HEK293 (cell line): ENCODE measurements at regions not wholly inside any gene's neighbourhood (a gene's known extent, or its start where the extent isn't known, plus 50 kb on each side); places are given as distances from the start of the nearest gene placed in this dataset.
A peak's percentile ranks its signal among the peaks of the same experiment; 100 is the strongest.

ENCODE experiments used
- CTCF ChIA-PET: fragments of 350-600 bp; formaldehyde crosslinking; extraction: SDS; loops from one replicate; lab custom pipeline; 2021; ENCODE audit warnings: antibody characterized with exemption; lab: Yijun Ruan, JAX
- POLR2A ChIA-PET: fragments of 300-600 bp; formaldehyde crosslinking; extraction: SDS; loops from one replicate; lab custom pipeline; 2020; ENCODE audit warnings: antibody characterized with exemption, inconsistent platforms; lab: Yijun Ruan, JAX
- H3K27ac ChIP-seq: fragments of 200-500 bp; sonication (Bioruptor generic); 2 replicates; pipeline ENCODE4 v1.5.1; 2014; ENCODE audit warnings: low read depth, low read length, control low read depth, inconsistent platforms; ENCODE audit errors: extremely low read depth
- H3K36me3 ChIP-seq, 2 experiments: fragments of 200-500 bp in 1 of 2; sonication (Bioruptor generic) in 1 of 2; 1 replicate in 1 of 2; 2 replicates in 1 of 2; pipeline ENCODE4 v1.5.1; 2014 to 2017; ENCODE audit warnings: inconsistent platforms in 2 of 2, low read length in 2 of 2; ENCODE audit not compliant: control insufficient read depth in 2 of 2, insufficient read depth in 1 of 2
- H3K4me1 ChIP-seq: fragments of 200-500 bp; sonication (Bioruptor generic); 2 replicates; pipeline ENCODE4 v1.5.1; 2014; ENCODE audit warnings: mild to moderate bottlenecking, low read length, inconsistent platforms; ENCODE audit not compliant: control insufficient read depth, insufficient read depth
- H3K4me3 ChIP-seq: 2 replicates; pipeline ENCODE4 v1.5.1; 2011; ENCODE audit warnings: low read depth, mild to moderate bottlenecking, control low read depth, low read length, moderate library complexity
- H3K9me3 ChIP-seq: fragments of 200-500 bp; sonication (Bioruptor generic); 2 replicates; pipeline ENCODE4 v1.5.1; 2014; ENCODE audit warnings: low read depth, low read length, inconsistent platforms; ENCODE audit not compliant: control insufficient read depth, insufficient read depth
- GLI2 ChIP-seq: fragments of 450-650 bp; formaldehyde crosslinking; IDR thresholded peaks from 2 replicates; pipeline ENCODE4; 2017; ENCODE audit warnings: missing biosample characterization, missing genetic modification characterization, low read depth, borderline replicate concordance
- ZBTB11 ChIP-seq: fragments of 450-650 bp; formaldehyde crosslinking; conservative IDR thresholded peaks from 2 replicates; pipeline ENCODE4 v1.5.1; 2016; ENCODE audit warnings: low read depth, missing biosample characterization, missing genetic modification characterization
- ZBTB17 ChIP-seq: fragments of 450-650 bp; formaldehyde crosslinking; IDR thresholded peaks from 2 replicates; pipeline ENCODE4 v1.5.1; 2016; ENCODE audit warnings: missing biosample characterization, missing genetic modification characterization
- ZNF10 ChIP-seq: fragments of 450-650 bp; formaldehyde crosslinking; IDR thresholded peaks from 2 replicates; pipeline ENCODE4 v1.5.1; 2017; ENCODE audit warnings: missing biosample characterization, missing genetic modification characterization
- ZNF366 ChIP-seq: fragments of 450-650 bp; formaldehyde crosslinking; conservative IDR thresholded peaks from 2 replicates; pipeline ENCODE4 v1.5.1; 2016; ENCODE audit warnings: missing biosample characterization, missing genetic modification characterization
- ZNF404 ChIP-seq: fragments of 450-650 bp; formaldehyde crosslinking; IDR thresholded peaks from 2 replicates; pipeline ENCODE4 v1.5.1; 2017; ENCODE audit warnings: missing biosample characterization, missing genetic modification characterization
- ZNF600 ChIP-seq: fragments of 450-650 bp; formaldehyde crosslinking; IDR thresholded peaks from 2 replicates; pipeline ENCODE4 v1.5.1; 2016; ENCODE audit warnings: missing biosample characterization, missing genetic modification characterization
- ZNF830 ChIP-seq: fragments of 450-650 bp; IDR thresholded peaks from 2 replicates; pipeline ENCODE4 v1.5.0; 2018; ENCODE audit warnings: missing biosample characterization, missing genetic modification characterization, low read depth, mild to moderate bottlenecking, moderate library complexity
- ZSCAN18 ChIP-seq: fragments of 450-650 bp; formaldehyde crosslinking; IDR thresholded peaks from 2 replicates; pipeline ENCODE4 v1.5.1; 2016; ENCODE audit warnings: missing biosample characterization, missing genetic modification characterization
- TF ChIP-seq, protein P1 (sequence below): fragments of 450-650 bp; formaldehyde crosslinking; IDR thresholded peaks from 2 replicates; pipeline ENCODE4 v1.5.1; 2016; ENCODE audit warnings: missing biosample characterization, missing genetic modification characterization
- TF ChIP-seq, protein P2 (sequence below): fragments of 450-650 bp; formaldehyde crosslinking; IDR thresholded peaks from 2 replicates; pipeline ENCODE4 v1.5.1; 2016; ENCODE audit warnings: missing biosample characterization, missing genetic modification characterization
- TF ChIP-seq, protein P3 (sequence below): fragments of 450-650 bp; formaldehyde crosslinking; IDR thresholded peaks from 2 replicates; pipeline ENCODE4 v1.5.1; 2016; ENCODE audit warnings: missing biosample characterization, missing genetic modification characterization

DNA sequence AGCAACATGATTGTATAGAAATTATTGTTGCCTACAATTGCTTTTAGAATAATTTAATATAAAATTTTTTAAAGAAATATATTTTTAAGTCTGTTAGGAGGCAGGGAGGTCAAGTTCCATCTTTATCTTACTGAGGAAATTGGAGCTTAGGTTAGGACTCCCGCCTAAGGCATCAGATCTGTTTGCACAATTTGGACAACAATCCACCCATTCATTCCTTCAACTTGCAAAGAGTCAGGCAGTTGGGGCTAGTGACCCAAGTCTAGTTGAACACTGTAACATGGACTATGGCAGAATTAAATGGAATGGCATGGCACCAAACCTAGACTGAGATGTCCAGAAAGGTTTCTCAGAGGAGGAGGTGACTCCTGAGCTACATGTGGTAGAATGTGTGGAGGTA is 149.4 kb upstream of the SETMAR start (continued):
- TF ChIP-seq ZBTB11 (tag by site-specific recombination) (no peak), ZNF830 (no peak), GLI2 (tag by site-specific recombination) (no peak), ZNF404 (no peak)
- TF ChIP-seq, protein P1, sequence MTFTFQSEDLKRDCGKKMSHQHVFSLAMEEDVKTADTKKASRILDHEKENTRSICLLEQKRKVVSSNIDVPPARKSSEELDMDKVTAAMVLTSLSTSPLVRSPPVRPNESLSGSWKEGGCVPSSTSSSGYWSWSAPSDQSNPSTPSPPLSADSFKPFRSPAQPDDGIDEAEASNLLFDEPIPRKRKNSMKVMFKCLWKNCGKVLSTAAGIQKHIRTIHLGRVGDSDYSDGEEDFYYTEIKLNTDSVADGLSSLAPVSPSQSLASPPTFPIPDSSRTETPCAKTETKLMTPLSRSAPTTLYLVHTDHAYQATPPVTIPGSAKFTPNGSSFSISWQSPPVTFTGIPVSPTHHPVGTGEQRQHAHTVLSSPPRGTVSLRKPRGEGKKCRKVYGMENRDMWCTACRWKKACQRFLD (tag by site-specific recombination): no peak
- TF ChIP-seq, all 188 proteins: peak for 0

DNA sequence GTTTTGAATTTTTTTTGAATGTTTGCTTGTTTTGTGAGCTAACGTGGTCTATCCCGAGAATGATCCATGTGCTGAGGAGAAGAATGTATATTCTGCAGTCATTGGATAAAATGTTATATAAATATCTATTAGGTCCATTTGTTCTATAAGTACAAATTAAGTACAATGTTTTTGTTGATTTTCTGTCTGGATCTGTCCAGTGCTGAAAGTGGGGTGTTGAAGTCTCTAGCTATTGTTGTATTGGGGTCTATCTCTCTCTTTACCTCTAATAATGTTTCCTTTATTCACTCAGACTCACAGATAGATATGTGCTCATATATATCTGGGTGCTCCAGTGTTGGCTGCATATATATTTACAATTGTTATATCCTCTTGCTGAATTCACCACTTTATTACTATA is 144.8 kb upstream of the SETMAR start:
- TF ChIP-seq ZNF600 (no peak), ZSCAN18 (tag by site-specific recombination) (no peak), ZNF10 (tag by site-specific recombination) (no peak), ZBTB17 (tag by site-specific recombination) (no peak)
- TF ChIP-seq, protein P2, sequence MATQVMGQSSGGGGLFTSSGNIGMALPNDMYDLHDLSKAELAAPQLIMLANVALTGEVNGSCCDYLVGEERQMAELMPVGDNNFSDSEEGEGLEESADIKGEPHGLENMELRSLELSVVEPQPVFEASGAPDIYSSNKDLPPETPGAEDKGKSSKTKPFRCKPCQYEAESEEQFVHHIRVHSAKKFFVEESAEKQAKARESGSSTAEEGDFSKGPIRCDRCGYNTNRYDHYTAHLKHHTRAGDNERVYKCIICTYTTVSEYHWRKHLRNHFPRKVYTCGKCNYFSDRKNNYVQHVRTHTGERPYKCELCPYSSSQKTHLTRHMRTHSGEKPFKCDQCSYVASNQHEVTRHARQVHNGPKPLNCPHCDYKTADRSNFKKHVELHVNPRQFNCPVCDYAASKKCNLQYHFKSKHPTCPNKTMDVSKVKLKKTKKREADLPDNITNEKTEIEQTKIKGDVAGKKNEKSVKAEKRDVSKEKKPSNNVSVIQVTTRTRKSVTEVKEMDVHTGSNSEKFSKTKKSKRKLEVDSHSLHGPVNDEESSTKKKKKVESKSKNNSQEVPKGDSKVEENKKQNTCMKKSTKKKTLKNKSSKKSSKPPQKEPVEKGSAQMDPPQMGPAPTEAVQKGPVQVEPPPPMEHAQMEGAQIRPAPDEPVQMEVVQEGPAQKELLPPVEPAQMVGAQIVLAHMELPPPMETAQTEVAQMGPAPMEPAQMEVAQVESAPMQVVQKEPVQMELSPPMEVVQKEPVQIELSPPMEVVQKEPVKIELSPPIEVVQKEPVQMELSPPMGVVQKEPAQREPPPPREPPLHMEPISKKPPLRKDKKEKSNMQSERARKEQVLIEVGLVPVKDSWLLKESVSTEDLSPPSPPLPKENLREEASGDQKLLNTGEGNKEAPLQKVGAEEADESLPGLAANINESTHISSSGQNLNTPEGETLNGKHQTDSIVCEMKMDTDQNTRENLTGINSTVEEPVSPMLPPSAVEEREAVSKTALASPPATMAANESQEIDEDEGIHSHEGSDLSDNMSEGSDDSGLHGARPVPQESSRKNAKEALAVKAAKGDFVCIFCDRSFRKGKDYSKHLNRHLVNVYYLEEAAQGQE (tag by site-specific recombination): peak; percentile 74
- TF ChIP-seq, protein P3, sequence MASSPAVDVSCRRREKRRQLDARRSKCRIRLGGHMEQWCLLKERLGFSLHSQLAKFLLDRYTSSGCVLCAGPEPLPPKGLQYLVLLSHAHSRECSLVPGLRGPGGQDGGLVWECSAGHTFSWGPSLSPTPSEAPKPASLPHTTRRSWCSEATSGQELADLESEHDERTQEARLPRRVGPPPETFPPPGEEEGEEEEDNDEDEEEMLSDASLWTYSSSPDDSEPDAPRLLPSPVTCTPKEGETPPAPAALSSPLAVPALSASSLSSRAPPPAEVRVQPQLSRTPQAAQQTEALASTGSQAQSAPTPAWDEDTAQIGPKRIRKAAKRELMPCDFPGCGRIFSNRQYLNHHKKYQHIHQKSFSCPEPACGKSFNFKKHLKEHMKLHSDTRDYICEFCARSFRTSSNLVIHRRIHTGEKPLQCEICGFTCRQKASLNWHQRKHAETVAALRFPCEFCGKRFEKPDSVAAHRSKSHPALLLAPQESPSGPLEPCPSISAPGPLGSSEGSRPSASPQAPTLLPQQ (tag by site-specific recombination): no peak
- Histone ChIP-seq H3K9me3 (no peaks in the 10 kb centered on the region), H3K27ac (no peak overlapping the region), H3K4me3 (no peak overlapping the region), H3K36me3 (no peaks in the 10 kb centered on the region), H3K4me1 (no peaks in the 10 kb centered on the region)
- POLR2A ChIA-PET: no interaction called here
- CTCF ChIA-PET: no interaction called here

DNA sequence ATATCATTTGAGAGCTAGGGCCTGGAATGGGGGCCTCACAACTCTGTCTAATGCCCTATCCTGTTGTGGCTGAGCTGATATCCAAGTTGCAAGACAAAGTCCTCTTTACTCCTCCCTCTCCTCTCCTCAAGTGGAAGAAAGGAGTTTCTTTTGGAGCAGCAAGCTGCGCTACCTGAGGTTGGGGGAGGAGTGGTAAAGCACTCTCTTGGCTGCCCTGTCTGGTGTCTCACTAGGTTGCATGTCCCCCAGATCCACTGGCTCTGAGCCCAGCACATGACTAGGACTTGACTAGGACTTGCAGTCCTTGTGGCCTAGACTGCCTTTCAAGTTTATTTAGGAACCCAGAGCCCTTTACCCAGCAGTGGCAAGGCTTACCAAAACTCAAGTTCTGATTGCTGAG is 141.1 kb upstream of the SETMAR start:
- Histone ChIP-seq H3K4me3 (no peak overlapping the region), H3K27ac (no peak overlapping the region), H3K4me1 (no peaks in the 10 kb centered on the region), H3K9me3 (no peaks in the 10 kb centered on the region), H3K36me3 (no peaks in the 10 kb centered on the region)
- ChIA-PET CTCF (no interaction called here), POLR2A (no interaction called here)
- TF ChIP-seq ZNF404 (no peak), ZNF366 (tag by site-specific recombination) (no peak), ZNF600 (no peak)
